ENCODE measurements at regions not wholly inside any gene's neighbourhood (a gene's known extent, or its start where the extent isn't known, plus 50 kb on each side); places are given as distances from the start of the nearest gene placed in this dataset.

DNA sequence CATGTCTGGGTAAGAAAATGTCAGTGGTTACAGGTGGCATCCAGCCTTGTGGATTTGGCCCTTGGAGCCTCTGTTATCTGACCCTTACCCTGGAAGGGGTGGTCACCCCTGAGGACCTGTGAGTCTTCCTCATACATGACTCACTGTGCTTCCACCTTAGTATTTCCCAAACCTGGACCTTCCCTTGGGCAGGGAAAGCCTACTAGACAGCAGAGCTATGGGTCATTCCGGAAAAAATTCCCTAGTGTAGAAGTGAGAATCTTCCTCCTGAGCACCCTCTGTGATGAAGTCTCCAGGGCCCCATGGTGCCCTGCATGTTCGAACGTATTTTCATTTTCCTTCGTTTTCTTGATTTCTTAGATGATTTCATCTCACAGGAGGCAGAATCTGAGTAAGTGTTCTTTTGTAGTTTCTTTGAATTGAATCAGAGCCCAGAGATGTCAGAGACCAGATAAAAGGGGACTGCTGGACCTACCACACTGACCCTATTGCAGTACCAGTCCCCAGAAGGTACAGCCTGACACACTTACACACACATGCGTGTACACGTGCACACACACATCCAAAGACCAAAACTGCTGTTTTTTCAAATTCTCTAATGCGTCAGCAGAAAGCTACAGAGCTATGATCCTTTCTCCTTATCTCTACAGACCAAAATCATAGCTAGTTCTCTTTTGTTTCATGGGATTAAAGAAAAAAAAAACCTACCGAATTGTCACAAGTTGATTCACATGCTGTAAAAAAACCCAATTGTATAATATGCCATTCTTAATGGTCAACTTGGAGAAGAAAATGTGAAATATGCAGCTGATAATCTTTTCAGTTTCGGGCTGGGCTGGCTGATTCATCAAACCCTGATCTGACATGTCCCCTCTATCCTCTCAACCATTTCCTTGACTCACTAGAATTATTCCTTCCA lies 50.5 kb upstream of the ARHGEF3 start:
- H3K36me3 Mint-ChIP-seq (ENCODE audit: unreplicated experiment), result no peaks in the 10 kb centered on the region
- TF ChIP-seq, protein P1, sequence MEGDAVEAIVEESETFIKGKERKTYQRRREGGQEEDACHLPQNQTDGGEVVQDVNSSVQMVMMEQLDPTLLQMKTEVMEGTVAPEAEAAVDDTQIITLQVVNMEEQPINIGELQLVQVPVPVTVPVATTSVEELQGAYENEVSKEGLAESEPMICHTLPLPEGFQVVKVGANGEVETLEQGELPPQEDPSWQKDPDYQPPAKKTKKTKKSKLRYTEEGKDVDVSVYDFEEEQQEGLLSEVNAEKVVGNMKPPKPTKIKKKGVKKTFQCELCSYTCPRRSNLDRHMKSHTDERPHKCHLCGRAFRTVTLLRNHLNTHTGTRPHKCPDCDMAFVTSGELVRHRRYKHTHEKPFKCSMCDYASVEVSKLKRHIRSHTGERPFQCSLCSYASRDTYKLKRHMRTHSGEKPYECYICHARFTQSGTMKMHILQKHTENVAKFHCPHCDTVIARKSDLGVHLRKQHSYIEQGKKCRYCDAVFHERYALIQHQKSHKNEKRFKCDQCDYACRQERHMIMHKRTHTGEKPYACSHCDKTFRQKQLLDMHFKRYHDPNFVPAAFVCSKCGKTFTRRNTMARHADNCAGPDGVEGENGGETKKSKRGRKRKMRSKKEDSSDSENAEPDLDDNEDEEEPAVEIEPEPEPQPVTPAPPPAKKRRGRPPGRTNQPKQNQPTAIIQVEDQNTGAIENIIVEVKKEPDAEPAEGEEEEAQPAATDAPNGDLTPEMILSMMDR (IDR thresholded peaks at IDR 0.05; ENCODE audit: partially characterized antibody, unreplicated experiment), result no peak
- no peaks in the 10 kb centered on the region for H3K9me3 Mint-ChIP-seq (ENCODE audit: unreplicated experiment)
- H3K4me1 Mint-ChIP-seq (ENCODE audit: low read depth, unreplicated experiment), result no peaks in the 10 kb centered on the region
- no peak for DNase-seq
- H3K4me3 Mint-ChIP-seq (ENCODE audit: unreplicated experiment), result no peak overlapping the region
- H3K27me3 Mint-ChIP-seq (ENCODE audit: unreplicated experiment), result peaks cover 7% of the 10 kb centered on the region
- no peak overlapping the region for H3K27ac Mint-ChIP-seq (ENCODE audit: unreplicated experiment)

Data from glutamatergic neuron (in vitro differentiated cells).